Loucy (cell line): ENCODE measurements at regions not wholly inside any gene's neighbourhood (a gene's known extent, or its start where the extent isn't known, plus 50 kb on each side); places are given as distances from the start of the nearest gene placed in this dataset.

Experiments used
- CTCF ChIP-seq: fragments of 200-600 bp; sonication (generic); conservative IDR thresholded peaks from 2 replicates; pipeline ENCODE4 v1.5.1; 2014; ENCODE audit warnings: mild to moderate bottlenecking, antibody characterized with exemption, low read length
- EZH2phosphoT487 ChIP-seq: fragments of 200-600 bp; IDR thresholded peaks from 2 replicates; pipeline ENCODE4 v1.6.1; 2018; ENCODE audit warnings: antibody characterized with exemption, mild to moderate bottlenecking, moderate library complexity, borderline replicate concordance

DNA sequence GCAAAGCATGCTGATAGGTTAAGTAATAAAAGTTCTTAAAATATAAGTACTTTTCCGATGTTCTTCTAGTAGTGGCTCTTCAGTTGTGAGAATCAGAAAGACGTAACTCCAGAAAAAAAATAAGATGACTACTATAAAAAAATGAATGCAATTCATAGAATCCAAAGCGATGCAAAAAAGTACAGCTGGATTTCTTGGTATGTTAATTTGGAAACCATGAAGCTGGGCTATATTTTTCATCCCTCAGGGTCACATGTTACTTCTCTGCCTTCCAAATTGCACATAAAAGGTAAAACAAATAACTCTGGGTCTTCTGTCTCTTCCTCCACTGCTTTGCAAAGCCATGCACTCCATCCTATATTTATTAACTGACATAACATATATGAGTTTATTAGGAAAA is 843.9 kb upstream of the DPPA4 start:
- TF ChIP-seq CTCF, result no peak
- no peak for TF ChIP-seq EZH2phosphoT487
